ENCODE measurements at regions not wholly inside any gene's neighbourhood (a gene's known extent, or its start where the extent isn't known, plus 50 kb on each side); places are given as distances from the start of the nearest gene placed in this dataset.
"Not testable (repeated sequence)": the region's sequence is repeated elsewhere in the genome, so short reads cannot be mapped to it uniquely, and the experiment has no call there.

- DNase-seq: no peak
Measured at GRCh38 chr9:6160579-6160978, 55.0 kb upstream of the IL33 start.

- no peak for DNase-seq
Measured at GRCh38 chr9:6153425-6153824, 62.2 kb upstream of the IL33 start.

- DNase-seq: no peak
Measured at GRCh38 chr9:6152788-6153187, 62.8 kb upstream of the IL33 start.

GRCh38 chr9:6150483-6150882, 65.1 kb upstream of the IL33 start:
- DNase-seq: no peak

- no peak for DNase-seq
Measured at GRCh38 chr9:6149315-6149714, 66.3 kb upstream of the IL33 start.

- DNase-seq: no peak
Measured at GRCh38 chr9:6147846-6148245, 67.8 kb upstream of the IL33 start.

- no peak for DNase-seq
Measured at GRCh38 chr9:6144947-6145346, 70.7 kb upstream of the IL33 start.

- no peak for DNase-seq
Measured at GRCh38 chr9:6142799-6143454, 72.7 kb upstream of the IL33 start.

GRCh38 chr9:6135780-6136179, 79.8 kb upstream of the IL33 start:
- DNase-seq: not testable (repeated sequence)

- no peak for DNase-seq
Measured at GRCh38 chr9:6134661-6135180, 80.9 kb upstream of the IL33 start.

- DNase-seq: no peak
Measured at GRCh38 chr9:6133346-6134063, 82.1 kb upstream of the IL33 start.

- DNase-seq: no peak
Measured at GRCh38 chr9:6132650-6133049, 83.0 kb upstream of the IL33 start.

- no peak for DNase-seq
Measured at GRCh38 chr9:6128030-6128429, 87.6 kb upstream of the IL33 start.

- DNase-seq: no peak
Measured at GRCh38 chr9:6126377-6126776, 89.2 kb upstream of the IL33 start.

- no peak for DNase-seq
Measured at GRCh38 chr9:6123416-6123815, 92.2 kb upstream of the IL33 start.

- DNase-seq: no peak
Measured at GRCh38 chr9:6121707-6122106, 93.9 kb upstream of the IL33 start.

- DNase-seq: no peak
Measured at GRCh38 chr9:6114424-6114823, 99.0 kb upstream of the RANBP6 start.

GRCh38 chr9:6113819-6114218, 98.4 kb upstream of the RANBP6 start:
- no peak for DNase-seq

- DNase-seq: no peak
Measured at GRCh38 chr9:6113312-6113711, 97.9 kb upstream of the RANBP6 start.

- no peak for DNase-seq
Measured at GRCh38 chr9:6109986-6110385, 94.6 kb upstream of the RANBP6 start.

- DNase-seq: no peak
Measured at GRCh38 chr9:6109571-6109970, 94.1 kb upstream of the RANBP6 start.

- no peak for DNase-seq
Measured at GRCh38 chr9:6106711-6107339, 91.4 kb upstream of the RANBP6 start.

GRCh38 chr9:6105738-6106137, 90.3 kb upstream of the RANBP6 start:
- no peak for DNase-seq

GRCh38 chr9:6104406-6104805, 89.0 kb upstream of the RANBP6 start:
- DNase-seq: not testable (repeated sequence)

Data from NCI-H2227 treated with DMSO at 0.1 percent for 48 hours (cell line).